T-helper 1 cell (primary cell): ENCODE measurements at regions not wholly inside any gene's neighbourhood (a gene's known extent, or its start where the extent isn't known, plus 50 kb on each side); places are given as distances from the start of the nearest gene placed in this dataset.

Experiments used
- DNase-seq, 5 donors: peaks; one replicate each; pipeline ENCODE4 v3.0.0-alpha.2; 2012 to 2020

DNA sequence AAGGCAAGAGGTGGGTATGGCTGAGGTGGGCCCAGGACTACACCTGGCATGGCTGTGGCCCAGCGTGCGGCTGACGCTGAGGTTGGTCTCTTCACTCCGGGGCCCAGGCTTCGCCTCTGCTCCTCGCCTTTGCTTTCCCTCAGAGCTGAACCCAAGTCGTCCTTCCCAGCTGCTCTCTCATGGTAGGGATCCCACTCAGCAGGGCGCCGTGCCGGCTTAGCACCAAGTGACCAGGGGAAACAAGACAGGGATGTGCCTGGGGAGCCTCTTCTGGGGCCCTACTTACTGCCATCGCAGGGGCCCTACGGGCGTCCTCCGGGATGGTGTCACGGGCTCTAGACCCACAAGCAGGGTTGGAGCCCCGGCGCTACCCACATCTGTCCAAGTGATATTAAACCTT is 138.1 kb upstream of the ALKAL2 start:
- DNase-seq, result no peak

DNA sequence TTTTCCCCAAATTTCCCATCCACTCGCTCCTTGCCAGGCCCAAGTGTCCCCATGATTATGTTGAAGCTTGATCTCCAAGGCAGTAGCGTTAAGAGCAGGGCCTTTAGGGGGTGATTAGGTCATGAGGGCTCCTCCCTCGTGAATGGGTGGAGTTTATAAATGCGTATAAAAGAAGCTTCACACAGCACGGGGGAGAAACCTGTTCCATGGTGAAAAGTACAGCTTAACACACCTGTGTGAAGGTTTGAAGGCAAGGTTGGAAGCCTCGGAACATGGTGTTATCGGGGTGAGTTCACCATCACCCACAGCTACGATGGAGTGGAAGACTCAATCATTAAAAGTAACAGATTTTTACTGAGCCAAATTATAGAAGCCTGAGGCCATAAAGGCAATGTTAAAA is 137.4 kb upstream of the ALKAL2 start:
- DNase-seq, result no peak

DNA sequence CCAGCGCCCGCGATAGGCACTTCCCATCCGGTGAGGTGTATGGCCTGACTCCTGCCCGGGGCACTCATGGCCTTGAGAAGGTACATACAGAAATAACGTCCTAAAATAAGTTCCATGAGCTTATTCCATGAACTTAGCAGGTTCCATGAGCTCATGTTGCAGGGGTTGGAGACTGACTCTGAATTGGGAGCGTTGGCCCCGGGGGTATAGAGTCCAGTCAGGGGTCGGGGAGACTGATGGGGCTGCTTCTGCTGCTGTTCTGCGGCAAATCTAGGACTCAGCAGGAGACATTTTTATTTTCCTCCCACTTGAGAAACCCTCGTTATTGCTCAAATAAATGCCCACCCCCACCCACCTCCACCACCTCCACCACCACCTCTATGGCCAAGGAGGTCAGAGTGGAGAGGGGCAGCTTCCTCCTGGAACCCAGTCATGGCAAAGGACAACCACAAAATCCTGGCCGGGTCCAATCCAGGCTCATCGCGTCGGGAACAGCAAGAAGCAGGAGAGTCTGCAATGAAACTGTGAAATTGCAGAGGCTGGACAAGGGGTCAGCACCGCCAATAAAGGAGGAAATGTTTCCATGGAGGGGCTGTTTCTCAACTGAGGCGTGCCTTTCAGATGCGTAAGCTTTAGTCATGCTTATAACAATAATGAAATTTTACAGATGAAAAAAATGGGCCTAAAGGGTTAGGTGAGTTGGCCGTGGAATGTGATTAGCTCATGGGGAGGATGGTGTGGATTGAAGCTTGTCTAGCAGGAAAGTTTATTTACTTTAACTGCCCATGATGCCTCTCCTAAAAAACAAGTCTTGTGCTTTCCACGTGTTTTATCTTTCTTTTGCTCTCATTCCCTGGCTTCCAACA is 136.6 kb upstream of the ALKAL2 start:
- no peak for DNase-seq

DNA sequence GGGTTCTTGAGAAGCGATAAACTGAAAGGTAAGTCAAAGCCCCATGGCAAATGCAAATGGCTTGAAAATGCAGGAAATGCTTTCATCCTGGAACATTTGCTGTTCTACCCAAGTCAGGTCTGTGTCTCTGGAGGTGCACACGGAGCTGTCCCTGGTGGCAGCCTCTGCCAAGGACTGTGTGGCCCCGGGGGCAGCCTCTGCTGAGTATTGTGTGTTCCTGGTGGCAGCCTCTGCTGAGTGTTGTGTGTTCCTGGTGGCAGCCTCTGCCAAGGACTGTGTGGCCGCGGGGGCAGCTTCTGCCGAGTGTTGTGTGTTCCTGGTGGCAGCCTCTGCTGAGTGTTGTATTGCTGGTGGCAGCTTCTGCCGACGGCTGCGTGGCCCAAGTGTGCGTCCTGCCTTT is 135.6 kb upstream of the ALKAL2 start:
- no peak for DNase-seq

DNA sequence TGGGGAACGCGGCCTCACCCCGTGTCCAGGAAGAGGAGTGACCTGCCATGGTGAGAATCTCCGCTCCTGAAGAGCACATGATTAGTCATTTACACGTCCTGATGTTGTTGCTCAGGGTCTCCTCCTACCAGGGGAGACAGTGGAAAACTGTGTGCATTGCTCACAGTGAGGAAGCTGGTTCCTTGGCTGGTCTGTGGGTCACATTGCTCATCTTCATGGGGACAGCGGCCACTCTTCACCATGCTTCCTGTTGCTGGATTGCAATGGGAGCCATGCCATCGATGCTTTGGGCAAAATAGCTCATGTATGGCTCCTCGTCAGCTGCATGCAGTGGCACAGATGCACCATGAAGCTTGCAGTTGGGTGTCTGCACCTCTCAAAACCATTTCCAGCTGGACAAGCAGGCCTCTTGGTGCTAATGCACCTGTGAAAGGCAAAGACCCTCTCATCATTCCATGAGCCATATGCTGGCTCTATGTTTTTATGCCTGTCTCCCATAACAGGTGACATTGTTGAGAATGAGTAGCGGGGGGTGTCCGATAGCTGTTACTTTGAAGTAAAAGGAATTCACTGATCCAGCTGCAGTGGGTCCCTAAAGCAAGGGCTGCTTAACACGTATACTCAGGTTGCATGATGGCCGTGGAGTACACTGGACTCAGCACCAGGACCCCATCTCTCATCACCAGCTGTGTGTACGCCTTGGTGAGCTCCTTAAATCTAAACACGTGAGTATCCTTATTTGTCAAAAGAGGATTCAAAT is 135.0 kb upstream of the ALKAL2 start:
- DNase-seq, result no peak

DNA sequence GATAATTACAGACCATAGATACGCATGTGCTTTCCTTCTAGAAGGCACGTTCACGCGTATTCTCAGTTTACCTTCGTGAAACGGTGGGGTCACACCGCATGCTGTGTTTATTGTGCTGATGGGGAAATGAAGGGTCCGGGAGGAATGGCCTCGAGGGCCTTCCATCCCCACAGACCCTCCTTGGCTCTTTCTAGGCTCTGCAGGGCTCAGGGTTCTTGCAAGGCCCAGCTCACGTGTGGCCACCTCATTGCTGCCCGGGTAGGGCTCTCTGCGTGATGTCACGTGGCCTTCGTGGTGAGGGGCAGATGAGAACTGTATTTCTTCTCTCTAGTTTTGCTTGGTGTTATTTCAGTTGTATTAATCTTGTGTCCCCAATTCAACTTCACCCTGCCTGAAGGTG is 133.5 kb upstream of the ALKAL2 start:
- no peak for DNase-seq

DNA sequence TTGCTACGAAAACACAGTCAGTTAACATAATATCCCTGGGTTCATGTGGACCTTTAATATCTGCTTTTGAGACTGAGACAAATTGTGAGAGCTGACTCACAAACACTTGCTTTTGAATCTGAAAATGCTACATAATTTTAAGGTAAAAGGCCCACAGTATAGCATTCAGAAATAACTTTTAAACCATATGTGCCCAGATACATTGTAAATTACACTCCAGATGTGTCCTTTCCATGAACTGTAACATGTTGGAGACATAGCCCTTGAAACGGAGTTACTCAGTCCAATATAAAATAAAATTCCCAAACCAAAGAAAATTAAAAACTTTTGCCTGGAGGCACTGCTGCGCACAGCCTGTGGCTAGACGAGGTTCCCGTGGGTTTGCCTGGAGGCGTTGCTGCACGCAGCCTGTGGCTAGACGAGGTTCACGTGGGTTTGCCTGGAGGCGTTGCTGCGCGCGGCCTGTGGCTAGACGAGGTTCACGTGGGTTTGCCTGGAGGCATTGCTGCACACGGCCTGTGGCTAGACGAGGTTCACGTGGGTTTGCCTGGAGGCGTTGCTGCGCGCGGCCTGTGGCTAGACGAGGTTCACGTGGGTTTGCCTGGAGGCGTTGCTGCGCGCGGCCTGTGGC is 131.9 kb upstream of the ALKAL2 start:
- DNase-seq, result no peak

DNA sequence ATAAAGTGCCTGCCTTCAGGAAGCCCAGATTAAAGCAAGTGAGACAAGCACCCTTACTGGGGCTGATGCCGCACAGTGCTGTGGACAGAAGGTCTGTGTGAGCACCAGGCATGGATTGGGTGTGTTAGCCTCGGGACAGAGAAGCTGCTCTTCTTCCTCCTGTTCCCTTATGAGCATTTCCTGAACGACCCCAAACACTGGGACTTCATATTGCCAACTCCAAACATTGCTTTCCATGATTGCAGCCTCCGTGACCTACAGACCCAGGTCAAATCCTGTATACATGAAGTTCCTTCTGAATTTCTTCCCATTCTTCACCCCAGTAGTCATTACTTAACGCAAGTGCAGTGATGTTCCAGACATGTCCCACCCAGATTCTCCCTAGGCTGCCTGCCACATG is 129.8 kb upstream of the ALKAL2 start:
- DNase-seq, result no peak

DNA sequence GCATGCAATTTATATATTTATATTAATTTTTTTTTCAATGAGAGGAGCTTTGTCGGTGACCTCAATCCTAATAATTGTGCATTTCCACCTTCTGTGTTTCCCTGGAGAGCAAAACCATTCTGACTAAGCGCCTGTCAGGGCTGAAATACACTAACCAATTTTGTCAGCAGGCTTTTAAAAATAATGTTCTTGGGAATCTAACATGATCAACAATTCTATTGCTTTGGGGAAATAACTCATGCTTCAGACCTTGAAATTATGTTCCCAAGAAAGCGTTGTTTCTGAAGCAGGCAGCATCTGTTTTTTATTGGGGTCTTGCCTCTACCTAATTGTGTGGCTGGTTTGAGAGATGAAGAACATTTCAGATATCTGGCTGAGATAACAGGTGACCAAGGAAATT is 129.1 kb upstream of the ALKAL2 start:
- DNase-seq, result no peak

DNA sequence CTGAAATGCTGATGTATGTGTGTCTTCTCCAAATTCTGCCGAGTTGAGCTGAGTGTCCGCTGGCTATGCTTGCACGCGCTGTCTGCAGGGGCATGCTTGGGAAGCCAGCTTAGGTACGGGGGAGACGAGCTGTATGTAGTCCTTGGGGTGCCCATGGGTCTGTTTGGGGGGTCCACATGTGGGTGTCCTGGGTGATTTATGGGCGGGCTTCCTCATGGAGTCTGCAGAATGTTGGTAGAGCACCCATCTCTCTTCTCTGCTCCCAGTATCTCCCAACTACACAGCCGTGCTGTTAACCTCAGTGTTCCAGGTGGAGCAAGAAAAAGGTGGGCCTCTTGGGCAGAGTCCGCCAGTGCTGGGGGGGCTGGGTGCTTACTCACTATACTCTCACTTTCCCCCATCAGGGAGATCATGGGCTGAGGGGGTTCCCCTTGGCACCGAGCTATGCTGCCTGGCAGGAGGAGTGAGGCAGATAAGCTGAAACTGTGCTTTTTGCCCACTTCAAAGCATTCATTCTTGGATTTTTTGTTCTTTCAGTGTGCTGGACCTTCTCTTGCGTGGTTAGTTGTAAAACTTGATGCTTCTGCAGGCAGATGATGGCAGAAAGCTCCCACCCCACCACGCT is 128.2 kb upstream of the ALKAL2 start:
- DNase-seq, result no peak

DNA sequence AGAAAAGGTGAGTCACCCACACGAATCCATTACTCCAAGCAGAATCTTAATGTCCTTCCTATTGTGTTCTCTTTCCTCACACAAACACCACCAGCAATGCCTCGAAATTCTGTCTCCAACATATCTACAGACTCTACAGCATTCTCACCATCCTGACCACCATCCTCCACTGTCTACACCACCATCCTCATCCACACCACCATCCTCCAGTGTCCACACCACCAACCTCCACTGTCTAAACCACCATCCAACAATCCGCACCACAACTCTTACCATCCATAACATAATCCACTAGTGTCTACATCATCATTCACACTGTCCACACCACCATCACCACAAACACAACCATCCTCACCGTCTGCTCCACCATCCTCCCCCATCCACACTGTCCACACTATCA is 121.6 kb upstream of the ALKAL2 start:
- no peak for DNase-seq

DNA sequence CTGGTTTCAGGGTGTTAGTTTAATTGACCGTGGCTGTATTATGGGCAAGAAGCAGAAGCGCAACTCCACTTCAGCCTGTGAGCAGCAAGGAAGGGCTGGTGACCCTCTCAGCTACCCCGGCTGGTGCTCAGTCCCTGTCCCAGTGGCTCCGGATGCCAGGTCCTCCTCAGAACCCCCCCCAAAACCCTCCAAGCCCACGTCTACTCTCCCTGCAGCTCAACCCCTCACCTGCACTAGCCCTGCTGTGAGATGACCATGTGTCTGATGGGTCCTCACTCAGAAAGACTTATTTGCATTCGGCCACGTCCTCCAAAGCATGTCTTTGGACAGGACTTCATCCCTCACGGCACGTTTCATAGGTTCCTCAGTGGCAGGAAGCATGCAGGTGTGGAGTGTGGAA is 119.7 kb upstream of the ALKAL2 start:
- no peak for DNase-seq

DNA sequence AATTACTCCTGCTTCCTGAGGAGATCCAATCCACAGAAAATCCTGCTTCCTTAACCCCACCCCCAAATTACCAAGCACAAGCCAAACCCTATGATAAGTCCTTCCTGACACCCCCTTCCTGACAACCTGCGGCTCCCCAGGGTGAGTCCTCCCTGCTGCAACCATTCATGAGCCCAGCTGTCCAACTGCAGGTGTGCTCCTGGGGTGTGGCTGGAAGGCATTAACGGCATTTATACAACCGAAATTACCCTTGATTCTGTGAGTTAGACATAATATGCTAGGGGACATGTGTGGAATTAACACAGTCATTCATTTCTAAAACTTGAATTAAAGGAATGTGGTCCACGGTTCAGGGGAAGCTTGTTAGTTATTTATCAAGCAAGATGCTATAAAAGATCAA is 119.0 kb upstream of the ALKAL2 start:
- DNase-seq, result no peak

DNA sequence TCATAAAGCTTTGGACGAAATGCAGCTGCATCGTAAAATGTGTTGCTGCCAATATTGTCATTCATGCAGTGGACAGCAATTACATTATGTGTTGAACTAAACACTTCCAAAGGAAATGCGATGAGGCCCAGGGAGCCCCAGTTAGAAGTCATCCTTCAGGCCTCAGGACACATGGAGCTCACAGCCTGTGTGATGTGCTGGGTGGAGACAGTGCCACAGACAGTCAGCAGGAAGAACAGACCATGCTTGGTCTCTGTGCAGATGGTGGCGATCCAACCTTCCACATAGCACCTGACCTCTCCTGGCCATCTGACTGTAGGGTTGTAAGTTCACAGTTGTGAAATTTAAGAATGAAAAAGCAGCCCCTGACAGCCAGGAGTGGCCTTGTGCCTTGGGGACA is 118.3 kb upstream of the ALKAL2 start:
- DNase-seq, result no peak

DNA sequence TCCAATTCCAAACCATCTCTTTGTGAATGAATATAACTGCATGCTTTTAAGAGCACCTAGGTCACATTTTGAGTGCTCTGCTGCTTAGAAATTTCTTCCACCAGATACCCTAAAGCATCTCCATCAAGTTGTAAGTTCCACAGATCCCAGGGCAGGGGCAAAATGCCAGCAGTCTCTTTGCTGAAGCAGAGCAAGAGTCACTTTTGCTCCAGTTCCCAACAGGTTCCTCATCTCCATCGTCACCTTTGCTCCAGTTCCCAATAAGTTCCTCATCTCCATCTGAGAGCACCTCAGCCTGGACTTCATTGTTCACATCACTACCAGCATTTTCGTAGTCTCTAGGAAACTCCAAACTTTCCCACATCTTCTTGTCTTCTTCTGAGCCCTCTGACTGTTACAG is 116.7 kb upstream of the ALKAL2 start:
- no peak for DNase-seq

DNA sequence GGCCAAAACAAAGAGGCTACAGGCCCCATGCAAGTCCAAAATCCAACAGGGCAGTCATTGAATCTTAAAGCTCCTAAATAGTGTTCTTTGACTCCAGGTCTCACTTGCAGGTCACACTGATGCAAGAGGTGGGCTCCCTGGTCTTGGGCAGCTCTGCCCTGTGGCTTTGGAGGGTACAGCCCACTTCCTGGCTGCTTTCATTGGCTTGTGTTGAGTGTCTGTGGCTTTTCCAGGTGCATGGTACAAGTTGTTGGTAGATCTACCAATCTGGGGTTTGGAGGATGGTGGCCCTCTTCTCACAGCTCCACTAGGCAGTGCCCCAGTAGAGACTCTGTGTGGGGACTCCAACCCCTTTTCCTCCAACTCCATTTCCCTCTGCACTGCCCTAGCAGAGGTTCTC is 115.8 kb upstream of the ALKAL2 start:
- DNase-seq, result no peak

DNA sequence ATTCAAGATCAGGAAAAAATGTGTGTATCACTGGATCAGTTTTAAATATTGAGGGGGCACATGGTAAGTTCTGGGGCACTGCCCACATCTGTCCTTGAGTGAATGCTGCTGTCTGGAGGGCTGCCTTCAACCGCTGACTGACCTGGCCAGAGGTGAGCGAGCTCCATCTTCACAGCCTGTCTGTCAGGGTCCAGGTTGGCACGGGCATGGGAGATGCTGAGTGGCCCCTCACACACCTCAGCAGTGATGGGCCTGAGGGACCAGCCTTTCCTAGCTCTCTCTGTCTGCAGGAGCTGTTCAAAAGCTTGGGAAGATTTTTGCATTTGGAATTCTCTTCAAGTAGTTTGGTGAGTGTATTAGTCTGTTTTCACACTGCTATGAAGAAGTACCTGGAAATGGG is 114.8 kb upstream of the ALKAL2 start:
- DNase-seq, result no peak

DNA sequence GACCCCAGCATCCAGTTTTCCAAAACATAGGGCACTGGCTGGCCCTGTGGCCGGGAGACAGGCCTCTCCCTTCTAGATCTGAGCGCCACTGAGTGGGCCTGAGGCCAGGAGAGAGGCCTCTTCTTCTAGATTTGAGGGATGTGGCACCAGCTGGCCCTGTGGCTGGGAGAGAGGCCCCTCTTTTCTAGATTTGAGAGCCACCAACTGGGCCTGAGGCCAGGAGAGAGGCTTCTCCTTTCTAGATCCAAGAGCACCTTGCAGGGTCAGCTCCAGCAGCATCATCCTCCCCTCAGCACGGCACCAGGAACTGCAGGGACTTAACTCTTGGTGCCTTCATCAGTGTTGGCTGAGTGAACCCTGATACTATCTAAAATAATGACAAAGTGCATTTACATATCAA is 114.3 kb upstream of the ALKAL2 start:
- no peak for DNase-seq

DNA sequence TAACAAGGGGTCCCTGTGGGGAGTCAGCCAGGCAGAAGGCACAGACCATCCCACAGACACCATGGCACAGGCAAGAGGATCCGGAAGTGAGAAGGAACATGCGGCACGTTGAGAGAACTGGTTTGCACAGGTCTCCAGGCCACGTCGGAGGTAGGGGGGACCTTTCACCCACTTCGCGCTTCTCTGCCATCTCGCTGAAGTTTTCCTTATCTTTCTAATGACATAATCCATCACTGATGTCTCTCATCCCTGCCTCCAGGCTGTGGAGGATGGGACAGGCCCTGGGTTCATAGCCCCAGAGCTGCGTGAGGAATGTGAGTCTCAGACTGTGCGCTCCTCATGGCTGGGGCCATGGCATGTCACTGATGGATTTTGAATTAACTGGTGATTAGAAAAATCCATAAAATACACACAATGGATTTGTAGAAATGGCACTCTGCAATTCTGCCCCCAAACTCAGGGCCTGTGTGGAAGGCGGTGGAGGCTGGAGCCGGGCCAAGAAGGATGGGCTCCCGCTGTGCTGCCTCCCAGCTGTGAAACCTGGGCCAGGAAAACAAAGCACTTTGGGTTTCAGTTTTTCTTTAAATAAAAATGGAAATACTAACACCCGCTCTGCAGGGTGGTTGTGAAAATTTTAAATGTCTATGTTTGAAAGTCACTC is 113.3 kb upstream of the ALKAL2 start:
- DNase-seq, result no peak

DNA sequence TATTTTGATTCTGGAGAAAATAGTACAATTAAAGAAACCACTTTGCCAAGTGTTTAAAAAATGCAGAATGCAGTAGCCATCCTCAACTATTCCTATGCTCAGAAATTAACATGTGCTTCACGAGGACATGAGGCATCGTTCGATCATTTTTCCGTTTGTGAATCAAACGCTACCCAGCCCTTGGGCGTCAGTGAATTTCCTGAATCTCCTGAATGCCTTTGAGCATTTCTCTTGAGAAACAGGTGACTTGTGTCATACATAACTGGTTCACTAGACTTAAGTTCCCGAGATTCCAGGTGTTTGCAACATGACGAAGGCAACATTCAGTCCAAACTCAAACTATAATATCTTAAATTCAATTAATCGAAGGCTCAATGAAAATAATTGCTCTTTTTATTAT is 110.0 kb upstream of the ALKAL2 start:
- no peak for DNase-seq

DNA sequence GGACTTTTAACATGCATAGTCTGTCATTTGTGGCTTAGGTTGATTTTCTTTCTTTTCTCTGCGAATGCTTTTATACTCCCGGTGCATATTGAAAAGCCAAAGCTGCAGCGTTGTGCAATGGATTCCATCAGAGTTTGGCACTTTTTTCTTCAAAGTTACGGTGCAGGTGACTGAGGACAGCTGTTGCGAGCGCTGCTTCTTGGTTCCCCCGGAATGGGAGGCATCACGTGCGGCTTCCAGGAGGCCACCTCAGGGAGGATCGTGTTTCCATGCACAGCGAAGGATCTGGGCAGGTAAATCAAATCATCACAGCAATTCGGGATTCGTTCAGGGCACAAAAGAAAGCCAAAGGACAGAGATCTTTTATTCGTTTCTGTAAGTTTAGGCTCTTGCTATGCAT is 109.6 kb upstream of the ALKAL2 start:
- no peak for DNase-seq

DNA sequence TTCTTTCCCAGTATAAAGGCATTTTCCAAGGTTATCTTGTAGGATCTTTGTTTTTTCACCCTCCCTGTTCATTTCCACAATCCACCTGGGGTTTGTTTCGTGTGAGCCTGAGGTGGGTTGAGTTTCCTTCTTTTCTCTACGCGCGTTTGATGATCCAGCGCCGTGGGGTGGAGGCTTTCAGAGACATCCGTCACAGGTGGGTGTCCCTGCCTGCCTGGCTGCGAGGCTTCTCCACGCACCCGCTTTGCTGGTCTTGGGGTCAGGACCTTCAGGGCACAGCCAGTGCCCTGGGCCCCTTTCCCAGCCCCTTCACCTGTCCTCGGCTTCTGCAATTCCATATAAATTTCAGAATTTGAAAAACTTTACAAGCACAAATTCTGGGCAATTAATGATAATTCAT is 109.0 kb upstream of the ALKAL2 start:
- no peak for DNase-seq

DNA sequence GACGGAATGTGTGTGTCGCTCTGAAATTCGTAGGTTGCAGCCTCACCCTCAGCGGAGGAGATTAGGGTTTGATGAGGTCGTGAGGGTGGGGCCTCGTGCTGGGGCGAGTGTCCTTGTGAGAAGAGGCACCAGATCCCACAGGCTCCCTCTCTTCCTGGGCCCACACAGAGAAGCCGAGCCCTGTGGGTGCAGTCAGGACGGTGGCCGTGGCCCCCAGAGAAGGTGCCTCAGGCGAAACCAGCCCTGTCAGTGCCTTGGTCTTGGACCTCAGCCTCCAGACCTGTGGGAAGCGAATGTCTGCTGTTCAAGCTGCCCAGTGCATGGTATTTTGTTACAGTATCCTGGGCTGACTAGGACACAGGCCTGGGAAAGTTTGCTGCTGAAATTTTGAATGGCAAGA is 108.0 kb upstream of the ALKAL2 start:
- no peak for DNase-seq
